ENCODE measurements at regions not wholly inside any gene's neighbourhood (a gene's known extent, or its start where the extent isn't known, plus 50 kb on each side); places are given as distances from the start of the nearest gene placed in this dataset.
"Not testable (repeated sequence)": the region's sequence is repeated elsewhere in the genome, so short reads cannot be mapped to it uniquely, and the experiment has no call there.

GRCh38 chr2:48045613-48046012 is 139.3 kb upstream of the FBXO11 start:
- DNase-seq, result no peak

- no peak for DNase-seq
These were observed 142.3 kb upstream of the FBXO11 start for GRCh38 chr2:48048476-48049171.

GRCh38 chr2:48049371-48049770 is 143.1 kb upstream of the FBXO11 start:
- DNase-seq, result no peak

GRCh38 chr2:48050711-48051110 is 144.4 kb upstream of the FBXO11 start:
- DNase-seq, result no peak

- DNase-seq, result no peak
These were observed 153.7 kb upstream of the FBXO11 start for GRCh38 chr2:48059975-48060374.

- DNase-seq, result not testable (repeated sequence)
These were observed 155.4 kb upstream of the FBXO11 start for GRCh38 chr2:48061656-48062055.

- DNase-seq, result no peak
These were observed 158.8 kb upstream of the FBXO11 start for GRCh38 chr2:48065096-48065495.

- no peak for DNase-seq
These were observed 159.7 kb upstream of the FBXO11 start for GRCh38 chr2:48066000-48066399.

GRCh38 chr2:48069769-48070168 is 163.5 kb upstream of the FBXO11 start:
- no peak for DNase-seq

- DNase-seq, result no peak
These were observed 164.1 kb upstream of the FBXO11 start for GRCh38 chr2:48070415-48070814.

GRCh38 chr2:48072583-48072982 is 166.3 kb upstream of the FBXO11 start:
- DNase-seq, result no peak

GRCh38 chr2:48075631-48076030 is 169.3 kb upstream of the FBXO11 start:
- no peak for DNase-seq

- no peak for DNase-seq
These were observed 174.4 kb upstream of the FBXO11 start for GRCh38 chr2:48080534-48081316.

GRCh38 chr2:48081317-48081628 is 175.0 kb upstream of the FBXO11 start:
- DNase-seq, result no peak

- no peak for DNase-seq
These were observed 179.6 kb upstream of the FBXO11 start for GRCh38 chr2:48085888-48086287.

- no peak for DNase-seq
These were observed 182.7 kb upstream of the FBXO11 start for GRCh38 chr2:48088994-48089393.

- no peak for DNase-seq
These were observed 183.3 kb upstream of the FBXO11 start for GRCh38 chr2:48089644-48090043.

GRCh38 chr2:48092846-48093803 is 186.8 kb upstream of the FBXO11 start:
- DNase-seq, result no peak

- DNase-seq, result not testable (repeated sequence)
These were observed 190.5 kb upstream of the FBXO11 start for GRCh38 chr2:48096765-48097164.

GRCh38 chr2:48098539-48098938 is 192.2 kb upstream of the FBXO11 start:
- no peak for DNase-seq

- DNase-seq, result no peak
These were observed 198.1 kb upstream of the FBXO11 start for GRCh38 chr2:48104418-48104817.

GRCh38 chr2:48105848-48106247 is 199.6 kb upstream of the FBXO11 start:
- no peak for DNase-seq

GRCh38 chr2:48107326-48107925 is 201.1 kb upstream of the FBXO11 start:
- DNase-seq, result no peak

Data from NCI-H1048 (cell line).